GM04504 (cell line): ENCODE measurements at regions not wholly inside any gene's neighbourhood (a gene's known extent, or its start where the extent isn't known, plus 50 kb on each side); places are given as distances from the start of the nearest gene placed in this dataset.

ENCODE experiments used
- DNase-seq: peaks from one replicate; pipeline ENCODE4 v3.0.0-alpha.2; 2012; ENCODE audit warnings: low read depth

DNA sequence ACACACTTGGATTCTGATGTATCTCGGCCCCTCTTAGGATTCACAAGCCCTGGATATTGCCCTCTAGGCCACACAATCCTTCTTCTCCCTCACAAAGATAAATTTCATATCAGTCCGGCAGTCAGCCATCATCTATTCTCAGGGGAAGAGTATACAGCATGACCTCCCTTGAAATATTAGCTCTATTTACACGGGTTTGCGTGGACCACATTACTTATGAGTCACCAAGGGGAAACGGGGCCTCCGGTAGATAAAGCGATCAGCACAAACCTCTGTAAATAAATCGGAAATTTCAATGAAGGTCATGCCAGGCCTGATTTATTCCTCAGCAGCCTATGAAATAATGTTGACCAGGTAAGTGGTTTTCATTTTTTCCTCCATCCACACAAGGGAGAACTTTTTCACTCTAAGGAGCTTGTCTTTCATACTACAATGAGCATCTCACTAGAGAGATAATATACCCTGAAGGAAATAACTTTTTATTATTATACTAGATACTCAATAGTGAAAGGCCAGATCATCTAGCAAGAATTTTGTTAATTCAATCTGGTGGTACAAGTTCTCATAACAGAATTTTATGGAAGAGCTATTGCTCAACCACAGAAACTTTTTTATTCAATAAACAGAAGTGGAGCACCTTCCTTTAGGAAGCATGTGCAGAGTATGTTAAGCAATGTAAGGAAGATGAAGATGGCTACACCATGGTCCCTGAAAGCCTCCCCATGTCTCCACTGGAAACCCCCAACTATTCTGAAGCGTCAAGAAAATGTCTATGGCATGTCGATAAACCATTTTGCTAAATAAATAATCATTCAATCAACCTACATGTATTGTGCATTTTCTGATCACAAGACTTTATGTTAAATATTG lies 125.2 kb upstream of the PIK3C3 start:
- DNase-seq: no peak

DNA sequence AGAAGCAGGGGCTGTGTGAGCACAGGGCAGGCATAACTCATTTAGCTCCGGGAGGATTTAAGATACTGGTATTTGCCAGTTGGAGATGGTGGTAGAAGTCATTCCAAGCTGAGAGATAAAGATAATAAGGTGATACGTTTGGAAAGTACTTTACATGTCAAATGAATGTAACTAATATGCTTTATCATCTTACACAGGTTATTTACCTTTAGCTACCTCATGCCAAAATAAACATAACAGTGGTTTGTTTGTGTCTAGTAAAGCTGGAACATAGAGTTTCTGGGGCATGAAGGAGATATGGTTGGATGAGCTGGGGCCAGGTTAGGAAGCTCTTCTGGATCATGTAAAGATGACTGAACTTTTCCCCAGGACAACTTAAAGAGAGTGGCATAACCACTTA lies 126.9 kb upstream of the PIK3C3 start:
- no peak for DNase-seq

DNA sequence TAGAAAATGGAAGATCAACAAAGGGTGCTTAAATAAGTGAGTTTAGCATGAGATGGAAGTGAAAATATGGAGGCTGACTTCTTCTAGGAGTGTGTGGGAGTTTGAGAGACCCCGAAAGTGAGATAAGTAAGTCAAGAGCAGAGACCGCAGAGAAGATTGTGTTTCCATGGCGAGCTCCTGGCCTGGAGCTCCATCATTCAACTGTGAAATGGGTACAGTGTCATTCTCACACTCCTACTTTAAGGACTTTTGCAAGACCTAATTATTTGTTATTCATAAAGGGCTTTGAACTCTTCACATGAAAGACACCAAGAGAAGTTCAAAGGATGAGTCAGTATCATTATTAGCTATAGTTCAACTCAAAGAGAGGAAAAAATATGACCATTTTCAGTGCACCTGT lies 134.2 kb upstream of the PIK3C3 start:
- DNase-seq: no peak

DNA sequence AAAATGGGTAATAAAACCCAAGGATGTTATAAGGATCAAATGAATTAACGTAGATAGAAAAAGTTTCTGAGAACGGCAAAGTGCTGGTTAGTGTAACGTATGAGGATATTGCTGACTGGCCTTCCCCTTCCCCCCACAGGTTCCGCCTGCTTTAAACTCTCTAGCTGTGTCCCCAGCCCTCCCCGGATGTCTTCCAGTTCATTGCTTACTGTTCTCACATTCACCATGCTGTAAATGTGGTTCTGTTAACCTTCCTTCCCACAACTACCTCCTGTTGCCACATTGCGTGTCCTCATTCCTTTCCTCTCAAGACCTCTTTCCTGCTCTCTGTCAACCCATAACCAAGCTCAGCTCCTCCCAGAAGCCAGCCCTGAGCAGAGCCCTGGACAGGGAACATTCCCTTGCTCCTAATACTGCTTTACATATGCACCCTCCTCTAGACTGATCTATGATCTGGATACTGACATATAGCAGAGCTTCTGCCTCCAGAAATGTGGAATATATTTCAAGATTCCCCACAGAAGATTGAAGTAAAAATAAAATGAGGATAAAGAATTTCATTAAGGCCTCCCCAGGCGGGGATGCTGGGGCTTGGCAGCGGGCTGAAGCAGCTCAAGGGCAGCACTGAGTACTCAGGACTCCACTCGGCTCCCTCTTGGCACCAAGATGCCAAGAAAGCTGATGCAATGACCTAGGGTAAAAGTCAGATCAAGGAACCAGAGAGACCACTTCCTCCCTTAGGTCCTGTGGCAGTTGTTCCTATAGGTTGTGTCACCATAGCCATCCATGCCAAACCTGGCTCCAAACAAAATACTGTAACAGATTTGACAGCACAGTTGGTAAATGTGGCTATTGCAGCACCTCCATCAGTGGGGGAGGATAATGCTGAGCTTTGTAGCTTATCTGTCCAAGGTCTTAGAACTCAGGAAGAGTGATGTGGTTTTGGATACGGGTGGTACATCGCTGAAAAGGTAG lies 136.4 kb upstream of the PIK3C3 start:
- DNase-seq: no peak

DNA sequence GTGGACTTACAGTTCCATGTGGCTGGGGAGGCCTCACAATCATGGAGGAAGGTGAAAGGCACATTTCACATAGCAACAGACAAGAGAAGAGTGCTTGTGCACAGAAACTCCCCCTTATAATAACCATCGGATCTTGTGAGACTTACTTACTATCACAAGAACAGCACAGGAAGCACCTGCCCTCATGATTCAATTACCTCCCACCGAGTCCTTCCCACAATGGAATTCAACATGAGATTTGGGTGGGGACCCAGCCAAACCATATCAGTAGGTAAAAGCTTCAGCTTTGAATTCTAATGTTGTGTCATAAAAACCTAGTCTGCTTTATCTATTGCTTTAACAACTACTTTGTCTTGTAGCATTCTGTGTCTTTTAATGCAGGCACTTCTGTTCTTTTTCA lies 140.4 kb upstream of the PIK3C3 start:
- no peak for DNase-seq

DNA sequence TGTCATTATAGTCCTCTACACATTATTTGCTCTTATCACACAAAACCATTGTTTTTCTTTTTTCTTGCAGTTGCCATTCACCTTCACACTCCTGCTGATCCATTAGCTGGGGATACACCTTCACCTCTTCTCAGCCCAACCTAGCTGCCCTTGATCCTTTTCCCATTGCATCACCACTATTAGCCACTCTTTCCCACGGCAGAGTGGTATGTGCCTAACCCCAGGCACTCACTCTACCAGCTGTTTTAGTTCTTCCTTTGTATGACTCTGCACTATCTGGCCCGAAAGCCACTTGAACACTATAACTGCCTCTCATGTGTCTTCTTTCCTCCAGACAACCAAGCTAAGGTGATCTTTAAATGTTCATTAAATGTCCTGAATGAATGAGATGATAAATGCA lies 145.4 kb upstream of the PIK3C3 start:
- DNase-seq: no peak

DNA sequence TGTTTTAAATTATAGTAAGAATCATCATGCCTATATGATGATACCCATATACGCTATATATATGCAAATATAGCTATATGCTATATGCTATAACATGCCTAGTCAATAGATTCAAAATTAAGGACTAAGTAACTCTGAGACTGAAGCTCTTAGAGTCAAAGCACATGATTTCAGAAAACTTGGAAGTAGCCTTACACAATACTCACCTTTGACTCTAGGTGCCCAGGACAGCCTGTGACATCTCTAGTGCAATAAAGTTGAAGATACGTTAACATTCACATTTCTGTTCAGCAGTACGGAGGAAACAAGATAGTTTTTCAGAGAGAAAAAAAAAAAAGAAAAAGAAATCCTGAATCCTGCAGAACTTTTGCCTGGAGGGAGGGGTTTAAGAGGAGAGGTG lies 149.7 kb upstream of the PIK3C3 start:
- no peak for DNase-seq

DNA sequence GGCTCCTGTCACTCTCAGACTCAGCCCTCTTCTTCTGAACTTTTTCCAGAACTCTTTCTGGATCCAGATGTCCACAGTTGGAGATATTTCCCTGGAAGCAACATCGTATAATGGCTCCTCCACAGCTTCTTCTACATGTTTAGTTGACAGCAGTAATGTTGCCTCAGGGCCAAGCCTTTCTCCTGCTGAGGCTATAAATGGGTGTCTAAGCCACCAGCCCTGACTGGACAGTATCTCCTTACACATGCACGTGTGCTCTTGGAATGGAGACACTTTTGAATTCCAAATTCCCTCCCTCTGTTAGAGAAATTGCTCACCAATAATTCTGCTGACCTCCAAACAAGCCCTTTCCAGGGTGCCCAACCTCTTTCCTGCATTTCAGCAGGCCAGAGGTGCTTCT lies 156.2 kb upstream of the PIK3C3 start:
- no peak for DNase-seq

DNA sequence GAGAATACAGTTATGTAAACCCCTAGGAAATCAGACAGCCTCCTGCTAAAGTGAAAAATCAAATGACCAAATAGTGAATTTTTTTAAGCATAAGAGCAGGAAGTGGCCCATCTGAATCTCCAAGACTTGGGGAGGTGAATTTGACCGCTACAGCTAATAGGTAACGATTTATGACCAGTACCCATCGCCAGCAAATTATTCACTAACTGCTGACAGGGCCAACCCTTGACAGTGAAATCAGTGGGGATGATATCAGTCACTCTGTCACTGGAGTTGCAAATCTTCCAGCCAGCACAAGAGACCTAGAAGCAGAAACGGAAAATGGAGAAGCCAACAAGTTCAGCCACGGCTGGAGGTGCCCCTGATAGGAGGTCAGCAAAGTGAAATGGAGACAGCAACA lies 164.3 kb upstream of the PIK3C3 start:
- DNase-seq: no peak

DNA sequence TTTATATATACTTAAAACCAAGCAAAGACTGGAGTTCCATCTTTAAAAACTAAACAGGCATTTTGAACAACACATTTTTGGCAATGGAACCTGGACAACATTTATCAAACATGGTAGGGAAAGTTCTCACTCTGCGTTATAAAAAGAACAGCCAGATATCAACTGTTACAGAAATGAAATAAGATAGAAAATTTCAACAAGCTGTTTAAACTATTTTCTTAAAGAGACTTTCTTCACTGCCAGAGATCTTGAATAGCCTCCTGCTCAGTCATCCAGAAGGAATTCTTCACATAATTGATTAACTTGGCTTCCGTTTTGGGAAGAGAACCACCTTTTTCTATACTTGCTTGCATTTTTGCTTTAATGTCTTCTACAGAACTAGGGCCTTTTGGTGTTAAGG lies 166.0 kb upstream of the PIK3C3 start:
- no peak for DNase-seq

DNA sequence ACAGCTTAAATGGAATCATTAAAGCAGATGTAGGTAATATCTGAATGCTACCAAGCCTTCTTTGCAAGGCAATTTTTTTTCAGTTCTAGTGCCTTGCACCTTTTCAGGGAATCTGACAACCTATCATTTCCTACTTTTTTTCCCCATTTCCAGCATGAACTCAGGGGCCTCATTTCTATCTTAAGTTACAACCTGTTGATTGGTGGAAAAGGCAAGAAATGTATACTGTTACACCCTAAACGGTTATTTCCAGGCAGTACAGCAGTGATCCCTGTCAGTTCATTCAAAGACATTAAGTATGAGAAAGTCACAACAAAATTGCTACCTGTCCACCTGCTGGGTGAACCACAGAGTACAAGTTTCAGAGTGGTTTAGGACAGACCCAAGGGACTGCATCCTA lies 171.2 kb upstream of the PIK3C3 start:
- DNase-seq: no peak

DNA sequence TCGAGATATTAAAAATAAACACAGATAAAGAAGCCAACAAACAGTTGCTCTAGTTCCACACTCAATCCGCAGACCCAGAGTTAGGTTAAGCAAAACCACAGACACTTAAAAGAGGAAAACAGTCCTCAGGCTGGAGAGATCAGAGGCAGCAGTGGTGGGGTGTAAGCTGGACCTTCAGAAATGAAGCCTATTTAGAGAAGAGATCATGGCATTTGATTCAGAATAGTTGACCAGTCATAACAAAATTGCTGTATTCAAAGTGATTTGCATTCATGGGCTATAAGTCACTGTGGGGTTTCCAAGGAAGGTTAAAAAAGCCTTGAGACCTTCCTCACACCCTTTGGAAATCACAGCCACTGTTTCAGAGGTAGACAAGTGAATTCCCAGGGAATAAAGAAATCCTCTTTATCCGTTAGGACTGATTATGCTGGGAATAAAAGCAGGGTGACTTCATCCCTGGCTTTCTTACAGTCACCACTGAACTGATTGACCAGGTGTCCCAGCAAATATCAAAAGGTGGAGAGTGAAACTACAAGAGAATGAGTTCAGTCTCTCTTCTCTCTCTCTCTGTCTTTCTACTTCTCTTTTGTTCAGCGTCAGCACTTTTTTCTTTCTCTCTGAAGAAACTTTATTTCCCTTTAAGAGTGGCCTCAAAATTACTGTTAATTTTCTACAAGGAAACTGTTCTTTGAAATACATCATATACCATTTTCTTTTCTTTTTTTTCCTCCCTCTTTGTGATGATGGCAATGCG lies 171.8 kb upstream of the PIK3C3 start:
- no peak for DNase-seq

DNA sequence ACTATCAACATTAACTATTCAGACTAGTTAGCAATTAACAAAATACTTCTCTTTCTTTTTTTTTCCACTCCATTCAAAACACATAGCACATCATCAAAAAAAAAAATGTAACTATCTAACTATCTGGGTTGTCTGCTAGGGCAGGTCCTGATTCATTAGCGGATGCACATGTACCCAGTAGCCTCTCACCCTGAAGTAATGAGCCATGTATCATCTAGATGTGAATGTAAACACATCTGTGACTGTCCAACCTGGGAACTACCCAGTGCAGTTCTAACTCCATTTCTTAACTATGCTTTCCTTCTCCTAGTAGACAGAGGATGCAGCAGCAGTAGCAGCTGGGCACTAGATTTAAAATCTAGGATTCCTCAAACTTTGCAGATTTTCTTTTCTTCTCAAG lies 183.1 kb upstream of the PIK3C3 start:
- no peak for DNase-seq

DNA sequence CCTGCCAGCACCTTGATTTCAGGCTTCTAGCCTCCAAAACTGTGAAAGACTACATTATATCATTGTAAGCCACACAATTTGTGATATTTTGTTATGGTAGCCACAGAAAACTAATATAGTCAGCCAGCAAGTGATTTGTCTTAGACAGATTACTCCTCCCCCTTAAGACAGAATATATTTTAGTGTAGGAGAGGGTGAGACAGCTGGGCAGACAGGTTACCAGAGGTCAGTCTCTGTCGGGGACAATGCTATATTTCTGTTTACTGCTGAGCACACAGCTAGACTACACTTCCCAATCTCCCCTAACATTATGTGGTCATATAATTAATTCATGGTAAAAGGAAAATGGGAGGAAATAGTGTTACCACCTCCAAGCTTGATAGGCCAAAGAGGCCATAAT lies 185.8 kb upstream of the PIK3C3 start:
- DNase-seq: no peak

DNA sequence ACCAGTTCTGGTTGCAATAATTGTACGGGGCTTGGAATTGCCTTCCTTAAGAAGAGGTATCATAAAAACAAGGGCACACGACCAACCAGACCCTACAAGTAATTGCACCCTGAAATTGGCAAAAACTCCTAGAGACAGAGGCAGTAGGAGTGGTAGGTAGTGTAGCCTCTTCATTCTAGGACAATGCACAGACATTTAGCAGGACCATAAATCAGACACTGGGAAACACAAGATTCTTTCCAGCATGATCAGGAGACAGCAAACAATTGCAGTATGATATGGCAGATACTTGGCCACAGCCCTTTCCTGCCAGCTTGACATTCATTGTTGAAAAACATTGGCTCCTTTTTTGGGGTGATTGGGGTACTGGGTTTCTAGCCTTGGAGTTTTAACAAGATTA lies 186.6 kb upstream of the PIK3C3 start:
- no peak for DNase-seq

DNA sequence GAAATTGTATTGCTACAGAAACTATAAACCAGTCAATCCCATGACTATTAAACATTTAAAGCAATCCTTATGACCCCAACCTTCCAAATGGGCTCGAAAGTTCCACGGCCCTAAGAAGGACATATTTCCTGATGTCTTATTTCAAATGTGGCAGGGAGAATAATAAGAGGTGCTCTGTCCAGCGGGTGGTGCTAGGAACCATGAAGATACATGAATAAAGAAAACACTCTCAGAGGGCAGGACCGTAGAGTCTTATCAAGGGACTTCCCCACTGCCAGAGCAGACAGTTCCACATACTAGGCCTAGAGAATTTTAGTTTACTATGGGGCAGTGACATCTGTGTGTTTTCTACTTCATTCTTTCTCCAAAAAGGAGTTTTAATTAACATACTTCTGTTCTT lies 187.1 kb upstream of the PIK3C3 start:
- DNase-seq: no peak

DNA sequence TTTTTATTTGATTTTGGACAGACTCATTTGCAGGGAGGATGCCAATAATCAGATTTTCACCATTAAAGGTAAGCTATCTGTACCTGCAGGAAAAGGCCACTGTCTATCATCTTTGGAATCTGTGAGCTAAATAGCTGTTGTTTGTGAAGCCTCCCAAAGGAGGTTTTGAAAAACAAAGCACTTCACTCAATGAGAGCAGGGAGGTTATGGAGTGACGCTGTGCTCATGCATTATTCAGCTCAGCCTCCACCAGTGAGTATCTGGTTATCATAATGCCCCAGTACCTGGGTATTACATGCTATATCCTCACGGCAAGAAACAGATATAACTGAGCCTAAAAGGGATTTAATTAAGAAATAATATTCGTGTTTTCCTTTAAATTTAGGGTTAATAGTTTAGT lies 189.6 kb upstream of the PIK3C3 start:
- no peak for DNase-seq

DNA sequence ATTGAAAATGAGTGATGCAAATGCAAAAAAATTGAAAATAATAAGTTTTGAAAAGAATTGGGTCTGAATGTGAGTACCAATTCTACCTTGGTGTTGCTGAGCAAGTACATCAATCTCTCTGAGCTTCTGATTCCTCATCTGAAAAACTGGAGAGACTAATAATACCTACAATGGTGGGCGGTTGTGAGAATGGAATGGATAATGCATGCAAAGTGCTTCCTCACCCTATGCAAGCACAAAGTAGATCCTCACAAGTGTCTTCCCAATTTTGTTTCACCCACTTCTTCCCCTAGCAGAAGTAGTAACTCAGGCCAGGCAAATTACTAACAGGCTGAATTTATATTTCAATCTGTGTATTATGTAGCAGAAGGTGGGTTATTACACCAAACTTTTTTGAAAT lies 191.7 kb upstream of the PIK3C3 start:
- DNase-seq: no peak

DNA sequence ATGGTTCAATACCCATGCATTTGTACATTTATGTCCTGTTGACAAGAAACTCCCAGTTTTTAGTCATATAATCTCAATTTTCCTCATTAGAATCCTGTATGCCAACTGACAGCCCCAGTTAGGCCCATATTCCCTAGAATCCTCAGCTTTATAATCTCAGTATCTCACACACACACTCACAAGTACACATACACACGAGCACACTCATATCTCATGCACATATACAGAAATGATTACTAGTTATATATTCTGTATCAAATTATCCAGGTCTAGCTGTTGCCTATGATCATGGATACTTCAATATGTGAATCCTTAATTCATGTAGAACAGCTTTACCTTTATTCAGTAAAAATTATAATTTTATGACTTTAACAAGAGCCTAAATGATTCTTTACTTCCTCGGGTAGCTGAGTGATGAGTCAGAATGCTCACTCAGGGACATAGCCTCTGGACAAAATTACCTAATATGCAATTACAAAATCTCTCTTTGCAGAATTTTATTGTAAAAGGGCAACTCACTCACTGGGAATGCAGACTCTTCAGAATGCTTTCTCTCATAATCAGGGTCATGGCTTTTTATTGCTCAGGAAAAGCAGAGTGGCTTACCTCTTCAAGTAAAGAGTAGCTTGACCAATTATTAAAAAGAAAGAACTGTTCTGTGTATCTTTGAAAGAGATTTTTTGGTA lies 193.6 kb upstream of the PIK3C3 start:
- peak; percentile 78 for DNase-seq

DNA sequence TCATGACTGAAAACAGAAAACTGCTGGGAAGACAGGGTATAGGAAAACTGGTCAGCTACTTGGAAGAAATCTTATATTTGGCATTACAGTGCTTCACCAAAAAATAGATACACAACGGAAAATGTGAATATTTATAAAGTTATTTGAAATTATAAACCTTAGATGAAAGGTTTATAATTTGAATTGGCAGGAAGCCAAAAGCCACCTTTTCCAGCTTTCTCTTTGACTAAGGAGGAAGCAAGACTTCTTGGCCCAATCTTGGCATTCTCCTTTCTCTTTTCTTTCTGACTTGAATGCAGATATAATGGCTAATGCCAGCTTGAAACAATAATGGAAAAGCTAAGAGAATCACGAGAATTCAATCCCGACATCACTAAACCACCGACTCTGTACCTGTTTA lies 196.5 kb upstream of the PIK3C3 start:
- DNase-seq: no peak

DNA sequence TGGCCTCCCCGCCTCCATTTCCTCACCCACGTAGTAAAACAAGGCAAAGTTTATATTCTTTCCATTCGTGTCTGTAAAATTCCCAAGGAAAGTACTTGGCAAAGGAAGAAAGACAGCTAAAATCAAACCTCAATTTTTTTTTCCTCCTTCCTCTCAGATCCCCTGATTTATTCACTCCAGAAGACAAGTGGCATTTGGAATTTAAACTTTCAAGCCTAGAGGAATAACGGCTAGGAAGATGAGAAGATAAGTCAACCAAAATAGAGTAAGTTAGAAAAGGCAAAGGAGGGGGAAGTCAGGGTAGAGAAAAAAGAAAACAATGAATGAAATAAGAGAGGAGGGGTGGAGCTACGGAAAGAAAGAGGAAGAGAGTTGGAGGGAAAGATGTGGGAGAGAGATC lies 198.9 kb upstream of the PIK3C3 start:
- no peak for DNase-seq

DNA sequence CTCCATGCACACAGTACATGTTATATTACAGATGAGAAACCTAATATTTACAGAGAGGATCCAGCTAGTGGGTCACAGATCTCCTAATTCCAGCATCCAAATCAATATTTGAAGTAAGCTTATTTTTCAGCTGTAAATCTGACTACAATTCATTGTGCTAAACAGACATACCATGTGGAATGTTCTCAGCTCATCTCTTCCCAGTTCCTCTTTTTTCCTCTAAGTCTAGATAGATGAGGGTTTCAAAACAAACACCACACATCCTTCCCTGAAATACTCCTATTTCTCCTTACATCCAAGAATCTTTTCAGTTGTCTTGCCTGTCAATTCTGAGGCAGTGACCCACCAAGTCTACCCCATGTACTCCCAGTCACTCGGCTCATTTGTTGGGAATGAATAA lies 200.7 kb upstream of the PIK3C3 start:
- DNase-seq: no peak
